ENCODE measurements at regions not wholly inside any gene's neighbourhood (a gene's known extent, or its start where the extent isn't known, plus 50 kb on each side); places are given as distances from the start of the nearest gene placed in this dataset.

- Mint-ChIP-seq H3K27ac (no peak overlapping the region), H3K27me3 (ENCODE audit: low read depth) (no peaks in the 10 kb centered on the region), H3K36me3 (ENCODE audit: low read depth) (no peaks in the 10 kb centered on the region), H3K9me3 (no peaks in the 10 kb centered on the region), H3K4me3 (no peak overlapping the region), H3K4me1 (ENCODE audit: low read depth) (no peaks in the 10 kb centered on the region)
- DNase-seq (ENCODE audit: low spot score) = no peak
These were observed 1543.9 kb downstream of the KCNT2 start for GRCh38 chr1:195064358-195064757.

GRCh38 chr1:195054217-195054687 lies 1554.0 kb downstream of the KCNT2 start:
- no peak for DNase-seq (ENCODE audit: low spot score)
- no peak overlapping the region for H3K4me3 Mint-ChIP-seq
- no peak overlapping the region for H3K27ac Mint-ChIP-seq
- H3K9me3 Mint-ChIP-seq = no peaks in the 10 kb centered on the region
- H3K27me3 Mint-ChIP-seq (ENCODE audit: low read depth) = no peaks in the 10 kb centered on the region
- peaks cover 1% of the 10 kb centered on the region for H3K4me1 Mint-ChIP-seq (ENCODE audit: low read depth)
- no peaks in the 10 kb centered on the region for H3K36me3 Mint-ChIP-seq (ENCODE audit: low read depth)

DNA sequence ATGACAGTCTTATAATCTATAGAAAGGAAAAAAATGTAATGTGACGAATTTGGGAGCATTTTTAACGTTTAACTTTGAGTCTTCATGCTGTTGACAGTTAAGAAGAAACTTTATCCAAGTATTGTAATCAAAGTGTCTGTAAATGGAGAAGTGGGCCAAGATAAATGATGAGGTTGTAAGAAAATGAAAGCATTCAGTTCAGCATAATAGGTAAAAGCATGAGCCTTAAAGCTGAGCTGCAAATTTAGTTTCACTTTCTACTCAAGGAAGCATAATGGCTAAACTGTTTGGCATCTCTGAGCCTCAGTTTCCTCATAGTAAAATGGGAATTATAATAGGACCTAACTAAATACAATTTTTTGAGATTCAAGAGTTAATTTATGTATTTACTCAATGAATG lies 1554.8 kb downstream of the KCNT2 start:
- peaks cover 1% of the 10 kb centered on the region for H3K4me1 Mint-ChIP-seq (ENCODE audit: low read depth)
- H3K27me3 Mint-ChIP-seq (ENCODE audit: low read depth) = no peaks in the 10 kb centered on the region
- H3K4me3 Mint-ChIP-seq = peak overlapping the region; percentile 48
- H3K9me3 Mint-ChIP-seq = no peaks in the 10 kb centered on the region
- H3K27ac Mint-ChIP-seq = no peak overlapping the region
- no peak for DNase-seq (ENCODE audit: low spot score)
- no peaks in the 10 kb centered on the region for H3K36me3 Mint-ChIP-seq (ENCODE audit: low read depth)

- no peak overlapping the region for H3K27ac Mint-ChIP-seq
- no peaks in the 10 kb centered on the region for H3K4me1 Mint-ChIP-seq (ENCODE audit: low read depth)
- no peaks in the 10 kb centered on the region for H3K36me3 Mint-ChIP-seq (ENCODE audit: low read depth)
- DNase-seq (ENCODE audit: low spot score) = no peak
- no peaks in the 10 kb centered on the region for H3K27me3 Mint-ChIP-seq (ENCODE audit: low read depth)
- no peaks in the 10 kb centered on the region for H3K9me3 Mint-ChIP-seq
- H3K4me3 Mint-ChIP-seq = no peak overlapping the region
These were observed 1560.5 kb downstream of the KCNT2 start for GRCh38 chr1:195047772-195048171.

GRCh38 chr1:195045072-195045471 lies 1563.2 kb downstream of the KCNT2 start:
- Mint-ChIP-seq H3K27me3 (ENCODE audit: low read depth) (no peaks in the 10 kb centered on the region), H3K9me3 (no peaks in the 10 kb centered on the region), H3K27ac (no peak overlapping the region), H3K36me3 (ENCODE audit: low read depth) (no peaks in the 10 kb centered on the region), H3K4me3 (no peak overlapping the region), H3K4me1 (ENCODE audit: low read depth) (no peaks in the 10 kb centered on the region)
- no peak for DNase-seq (ENCODE audit: low spot score)

- H3K36me3 Mint-ChIP-seq (ENCODE audit: low read depth) = no peaks in the 10 kb centered on the region
- DNase-seq (ENCODE audit: low spot score) = no peak
- no peak overlapping the region for H3K27ac Mint-ChIP-seq
- peaks cover 18% of the 10 kb centered on the region for H3K9me3 Mint-ChIP-seq
- no peaks in the 10 kb centered on the region for H3K27me3 Mint-ChIP-seq (ENCODE audit: low read depth)
- H3K4me1 Mint-ChIP-seq (ENCODE audit: low read depth) = no peaks in the 10 kb centered on the region
- no peak overlapping the region for H3K4me3 Mint-ChIP-seq
These were observed 1577.4 kb downstream of the KCNT2 start for GRCh38 chr1:195030793-195031192.

DNA sequence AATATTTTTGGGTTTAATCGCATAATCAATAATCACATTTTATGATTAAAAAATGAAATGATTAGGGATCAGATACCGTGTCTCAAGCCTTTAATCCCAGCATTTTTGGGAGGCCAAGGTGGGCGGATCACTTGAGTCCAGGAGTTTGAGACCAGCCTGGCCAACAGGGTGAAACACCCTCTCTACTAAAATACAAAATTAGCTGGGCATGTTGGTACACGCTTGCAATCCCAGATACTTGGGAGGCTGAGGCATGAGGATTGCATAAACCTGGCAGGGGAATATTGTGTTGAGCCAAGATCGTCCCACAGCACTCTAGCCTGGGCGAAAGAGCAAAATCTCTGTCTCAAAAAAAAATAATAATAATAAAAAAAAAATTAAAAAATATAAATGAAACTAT lies 1581.4 kb downstream of the KCNT2 start:
- no peaks in the 10 kb centered on the region for H3K27me3 Mint-ChIP-seq (ENCODE audit: low read depth)
- no peak overlapping the region for H3K27ac Mint-ChIP-seq
- peaks cover 11% of the 10 kb centered on the region for H3K9me3 Mint-ChIP-seq
- DNase-seq (ENCODE audit: low spot score) = no peak
- no peaks in the 10 kb centered on the region for H3K36me3 Mint-ChIP-seq (ENCODE audit: low read depth)
- H3K4me1 Mint-ChIP-seq (ENCODE audit: low read depth) = no peaks in the 10 kb centered on the region
- H3K4me3 Mint-ChIP-seq = no peak overlapping the region

- Mint-ChIP-seq H3K36me3 (ENCODE audit: low read depth) (no peaks in the 10 kb centered on the region), H3K27me3 (ENCODE audit: low read depth) (no peaks in the 10 kb centered on the region)
These were observed 1588.9 kb downstream of the KCNT2 start for GRCh38 chr1:195019385-195019784.

DNA sequence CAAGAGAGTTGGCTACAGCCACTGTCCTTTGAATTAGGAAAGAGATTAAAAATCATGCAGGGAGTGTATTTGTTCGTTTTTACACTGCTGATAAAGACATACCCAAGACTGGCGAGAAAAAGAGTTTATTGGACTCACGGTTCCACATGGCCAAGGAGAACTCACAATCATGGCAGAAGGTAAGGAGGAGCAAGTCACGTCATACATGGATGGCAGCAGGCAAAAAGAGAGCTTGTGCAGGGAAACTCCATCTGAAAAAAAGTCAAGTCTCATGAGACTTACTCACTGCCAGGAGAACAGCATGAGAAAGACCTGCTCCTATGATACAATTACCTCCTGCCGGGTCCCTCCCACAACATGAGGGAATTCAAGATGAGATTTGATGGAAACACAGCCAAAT lies 1595.2 kb downstream of the KCNT2 start:
- no peak overlapping the region for H3K27ac Mint-ChIP-seq
- no peak for DNase-seq (ENCODE audit: low spot score)
- H3K4me3 Mint-ChIP-seq = no peak overlapping the region
- no peaks in the 10 kb centered on the region for H3K9me3 Mint-ChIP-seq
- H3K27me3 Mint-ChIP-seq (ENCODE audit: low read depth) = no peaks in the 10 kb centered on the region
- H3K36me3 Mint-ChIP-seq (ENCODE audit: low read depth) = no peaks in the 10 kb centered on the region
- no peaks in the 10 kb centered on the region for H3K4me1 Mint-ChIP-seq (ENCODE audit: low read depth)

More at GRCh38 chr1:195019385-195019784, 1588.9 kb downstream of the KCNT2 start:
- Mint-ChIP-seq H3K9me3 (no peaks in the 10 kb centered on the region), H3K4me3 (no peak overlapping the region), H3K27ac (no peak overlapping the region), H3K4me1 (ENCODE audit: low read depth) (no peaks in the 10 kb centered on the region)
- DNase-seq (ENCODE audit: low spot score) = no peak

GRCh38 chr1:195005338-195005737 lies 1602.9 kb downstream of the KCNT2 start:
- H3K4me3 Mint-ChIP-seq = no peak overlapping the region
- H3K9me3 Mint-ChIP-seq = peaks cover 4% of the 10 kb centered on the region
- H3K36me3 Mint-ChIP-seq (ENCODE audit: low read depth) = no peaks in the 10 kb centered on the region
- no peaks in the 10 kb centered on the region for H3K4me1 Mint-ChIP-seq (ENCODE audit: low read depth)
- DNase-seq (ENCODE audit: low spot score) = no peak
- H3K27me3 Mint-ChIP-seq (ENCODE audit: low read depth) = no peaks in the 10 kb centered on the region
- H3K27ac Mint-ChIP-seq = no peak overlapping the region

- no peaks in the 10 kb centered on the region for H3K9me3 Mint-ChIP-seq
- H3K36me3 Mint-ChIP-seq (ENCODE audit: low read depth) = no peaks in the 10 kb centered on the region
- no peak overlapping the region for H3K27ac Mint-ChIP-seq
- no peak for DNase-seq (ENCODE audit: low spot score)
- H3K4me3 Mint-ChIP-seq = no peak overlapping the region
- H3K27me3 Mint-ChIP-seq (ENCODE audit: low read depth) = no peaks in the 10 kb centered on the region
- H3K4me1 Mint-ChIP-seq (ENCODE audit: low read depth) = no peaks in the 10 kb centered on the region
These were observed 1617.8 kb downstream of the KCNT2 start for GRCh38 chr1:194990483-194990882.

DNA sequence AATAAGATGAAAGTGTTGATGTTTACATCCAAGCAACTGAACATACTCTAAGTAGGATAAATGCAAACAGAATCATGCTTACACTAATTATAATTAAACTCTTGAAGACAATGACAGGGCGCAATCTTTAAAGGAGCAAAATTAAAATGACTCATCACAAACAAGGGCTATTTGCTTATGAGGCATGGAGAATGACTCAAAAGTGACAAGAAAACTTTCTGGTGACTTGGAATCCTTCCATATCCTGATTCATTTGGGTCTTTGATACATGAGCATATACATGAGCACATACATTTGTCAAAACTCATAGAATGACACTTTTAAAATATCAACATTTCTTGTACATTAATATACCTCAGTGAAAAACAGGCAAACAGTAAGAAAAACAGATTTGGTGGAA lies 1632.3 kb downstream of the KCNT2 start:
- Mint-ChIP-seq H3K36me3 (ENCODE audit: low read depth) (no peaks in the 10 kb centered on the region), H3K4me1 (ENCODE audit: low read depth) (no peaks in the 10 kb centered on the region), H3K27me3 (ENCODE audit: low read depth) (no peaks in the 10 kb centered on the region), H3K27ac (no peak overlapping the region), H3K9me3 (no peaks in the 10 kb centered on the region), H3K4me3 (no peak overlapping the region)
- no peak for DNase-seq (ENCODE audit: low spot score)

DNA sequence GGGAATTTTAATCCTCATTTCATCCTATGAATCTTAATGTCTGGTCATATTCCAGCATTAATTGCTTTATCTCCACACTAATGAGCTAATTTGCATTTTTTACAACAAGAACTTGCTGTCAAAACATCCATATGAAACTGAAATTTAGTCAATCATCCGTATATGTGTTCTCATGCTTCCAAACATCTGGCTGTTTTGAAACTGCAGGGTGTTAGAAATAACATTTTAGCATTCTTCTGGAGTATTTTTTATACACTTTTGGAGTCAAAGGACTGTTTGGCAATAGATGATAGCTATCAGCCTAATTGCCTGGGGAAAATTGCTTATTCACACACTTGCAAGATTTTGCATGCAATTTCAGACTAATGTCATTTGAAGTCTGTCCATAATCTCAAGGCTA lies 1639.3 kb downstream of the KCNT2 start:
- Mint-ChIP-seq H3K36me3 (ENCODE audit: low read depth) (no peaks in the 10 kb centered on the region), H3K27ac (no peak overlapping the region), H3K4me3 (no peak overlapping the region), H3K27me3 (ENCODE audit: low read depth) (no peaks in the 10 kb centered on the region), H3K9me3 (no peaks in the 10 kb centered on the region), H3K4me1 (ENCODE audit: low read depth) (no peaks in the 10 kb centered on the region)
- no peak for DNase-seq (ENCODE audit: low spot score)

- no peaks in the 10 kb centered on the region for H3K27me3 Mint-ChIP-seq (ENCODE audit: low read depth)
- no peak overlapping the region for H3K27ac Mint-ChIP-seq
- no peaks in the 10 kb centered on the region for H3K4me1 Mint-ChIP-seq (ENCODE audit: low read depth)
These were observed 1648.4 kb downstream of the KCNT2 start for GRCh38 chr1:194959795-194960194.

DNA sequence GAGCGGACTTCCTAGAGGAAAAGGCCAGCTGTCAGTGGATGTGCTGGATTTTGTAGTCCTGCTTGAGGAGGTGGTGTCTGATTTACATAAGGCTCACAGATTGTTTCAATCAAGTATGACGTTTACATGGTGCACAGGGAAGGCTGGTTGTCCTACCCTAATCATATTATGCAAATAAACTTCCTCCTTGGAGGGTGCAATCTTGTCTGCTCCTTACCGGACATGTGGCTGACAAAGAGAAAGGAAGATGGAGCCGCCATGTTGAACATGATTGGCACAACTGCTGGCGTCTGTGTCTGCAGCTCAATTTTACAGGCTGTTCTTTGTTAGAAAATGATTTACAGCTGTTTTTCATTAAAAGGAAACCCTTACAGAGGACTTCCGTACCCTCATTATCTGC lies 1656.1 kb downstream of the KCNT2 start:
- no peaks in the 10 kb centered on the region for H3K4me1 Mint-ChIP-seq (ENCODE audit: low read depth)
- H3K9me3 Mint-ChIP-seq = no peaks in the 10 kb centered on the region
- H3K27ac Mint-ChIP-seq = no peak overlapping the region
- no peak overlapping the region for H3K4me3 Mint-ChIP-seq
- no peak for DNase-seq (ENCODE audit: low spot score)
- no peaks in the 10 kb centered on the region for H3K27me3 Mint-ChIP-seq (ENCODE audit: low read depth)
- no peaks in the 10 kb centered on the region for H3K36me3 Mint-ChIP-seq (ENCODE audit: low read depth)

More at GRCh38 chr1:194959795-194960194, 1648.4 kb downstream of the KCNT2 start:
- no peak for DNase-seq (ENCODE audit: low spot score)
- H3K9me3 Mint-ChIP-seq = no peaks in the 10 kb centered on the region
- no peak overlapping the region for H3K4me3 Mint-ChIP-seq
- no peaks in the 10 kb centered on the region for H3K36me3 Mint-ChIP-seq (ENCODE audit: low read depth)
